Hepatocyte (in vitro differentiated cells): ENCODE measurements at regions not wholly inside any gene's neighbourhood (a gene's known extent, or its start where the extent isn't known, plus 50 kb on each side); places are given as distances from the start of the nearest gene placed in this dataset.

Experiments used
- CTCF ChIP-seq: fragments of 200-600 bp; sonication (generic); IDR thresholded peaks from 2 replicates; pipeline ENCODE4 v1.5.1; 2016; ENCODE audit warnings: antibody characterized with exemption, mild to moderate bottlenecking; ENCODE audit not compliant: poor library complexity
- EZH2phosphoT487 ChIP-seq: fragments of 200-600 bp; sonication (generic); IDR thresholded peaks from one replicate; pipeline ENCODE4 v1.6.1; 2018; ENCODE audit warnings: antibody characterized with exemption, mild to moderate bottlenecking, low read depth, moderate library complexity; ENCODE audit not compliant: unreplicated experiment, severe bottlenecking

- TF ChIP-seq CTCF (no peak), EZH2phosphoT487 (no peak)
Observed at GRCh38 chr18:66325251-66325650, 278.6 kb downstream of the CDH19 start.
